Stimulated activated naive CD4-positive, alpha-beta T cell treated with Interleukin-2 at 50 U/mL for 16 hours (primary cell): ENCODE measurements at regions not wholly inside any gene's neighbourhood (a gene's known extent, or its start where the extent isn't known, plus 50 kb on each side); places are given as distances from the start of the nearest gene placed in this dataset.

Source experiments
- DNase-seq: peaks from one replicate; lab custom pipeline; 2025; lab: John Stamatoyannopoulos, UW

GRCh38 chr1:201772178-201772577 lies 56.8 kb upstream of the IPO9 start:
- DNase-seq: no peak

- no peak for DNase-seq
These were observed 55.2 kb upstream of the IPO9 start for GRCh38 chr1:201773764-201774163.

GRCh38 chr1:201774224-201774982 lies 54.6 kb upstream of the IPO9 start:
- no peak for DNase-seq

- DNase-seq: no peak
These were observed 54.0 kb upstream of the IPO9 start for GRCh38 chr1:201774983-201775344.

DNA sequence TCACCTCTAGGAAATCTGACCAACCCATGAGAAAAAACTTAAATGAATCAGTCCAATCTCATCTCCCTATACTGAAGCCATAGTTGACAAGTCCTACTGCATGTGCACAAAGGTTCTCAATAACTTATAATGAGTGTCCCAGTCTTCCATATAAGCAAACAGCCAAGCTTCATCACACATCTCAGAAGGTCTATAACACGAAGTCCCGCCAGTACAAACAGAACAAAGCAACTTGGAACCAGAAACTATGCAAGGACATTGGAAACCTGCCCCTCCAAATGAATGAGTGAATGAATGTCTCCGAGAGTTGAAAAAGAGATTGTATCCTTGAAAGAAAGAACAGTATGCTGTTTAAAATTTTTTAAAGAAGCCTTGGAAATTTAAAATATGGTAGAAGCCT lies 53.6 kb upstream of the IPO9 start:
- DNase-seq: no peak

DNA sequence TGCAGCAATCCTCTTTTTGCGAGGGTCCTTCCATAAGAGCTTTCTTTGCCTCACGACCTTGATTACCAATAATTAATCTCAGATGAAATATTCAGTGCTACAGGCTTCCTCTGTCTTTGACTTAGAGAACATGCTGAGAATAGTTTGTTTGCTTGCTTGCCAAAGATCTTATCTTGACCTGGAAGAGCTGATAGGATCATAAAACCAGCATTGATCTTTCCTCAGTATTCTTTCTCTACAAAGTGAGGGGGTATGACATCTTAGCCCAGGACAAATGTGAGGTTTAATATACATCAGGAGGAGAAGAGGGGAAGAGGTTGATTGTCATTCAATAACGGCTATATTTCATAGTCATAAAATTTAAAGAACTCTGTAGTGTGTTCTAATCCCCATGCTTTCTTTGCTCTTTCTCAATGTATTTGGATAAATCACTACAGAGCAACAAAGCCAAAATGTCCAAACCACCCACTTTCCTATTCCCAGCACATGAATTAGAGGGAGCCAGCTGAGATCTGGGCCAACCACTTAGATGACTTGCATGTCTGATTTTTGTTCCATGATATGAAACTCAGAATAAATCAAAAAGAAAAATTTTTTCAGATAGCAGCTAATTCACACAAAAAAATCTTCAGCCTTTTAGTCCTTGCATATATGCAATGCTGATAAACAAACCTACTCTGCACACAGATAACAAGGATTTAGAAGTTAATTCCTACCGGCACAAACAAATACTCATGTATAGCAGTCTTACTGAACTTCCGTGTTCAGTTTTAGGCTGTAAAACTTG lies 50.5 kb upstream of the IPO9 start:
- no peak for DNase-seq
